HS-5 (cell line): ENCODE measurements at regions not wholly inside any gene's neighbourhood (a gene's known extent, or its start where the extent isn't known, plus 50 kb on each side); places are given as distances from the start of the nearest gene placed in this dataset.

ENCODE experiments used
- DNase-seq: peaks from one replicate; pipeline ENCODE4 v3.0.0-alpha.2; 2012; ENCODE audit warnings: low read depth

GRCh38 chr2:43055086-43055912, 171.1 kb downstream of the ZFP36L2 start:
- no peak for DNase-seq

- DNase-seq: no peak
Observed at GRCh38 chr2:43054367-43054766, 172.0 kb downstream of the ZFP36L2 start.

GRCh38 chr2:43052944-43053306, 173.5 kb downstream of the ZFP36L2 start:
- DNase-seq: no peak

GRCh38 chr2:43052204-43052943, 174.0 kb downstream of the ZFP36L2 start:
- DNase-seq: no peak

- DNase-seq: no peak
Observed at GRCh38 chr2:43051338-43051737, 175.1 kb downstream of the ZFP36L2 start.

- DNase-seq: no peak
Observed at GRCh38 chr2:43050866-43051265, 175.5 kb downstream of the ZFP36L2 start.

- DNase-seq: no peak
Observed at GRCh38 chr2:43049836-43050801, 176.3 kb downstream of the ZFP36L2 start.

GRCh38 chr2:43047187-43047780, 179.1 kb downstream of the ZFP36L2 start:
- DNase-seq: no peak

GRCh38 chr2:43045866-43046265, 180.5 kb downstream of the ZFP36L2 start:
- no peak for DNase-seq

- no peak for DNase-seq
Observed at GRCh38 chr2:43044093-43044681, 182.2 kb downstream of the ZFP36L2 start.

GRCh38 chr2:43043553-43043870, 182.9 kb downstream of the ZFP36L2 start:
- DNase-seq: no peak

- DNase-seq: peak; percentile 85
Observed at GRCh38 chr2:43041661-43042360, 184.6 kb downstream of the ZFP36L2 start.

GRCh38 chr2:43041173-43041591, 185.2 kb downstream of the ZFP36L2 start:
- no peak for DNase-seq

GRCh38 chr2:43040084-43040854, 186.1 kb downstream of the ZFP36L2 start:
- DNase-seq: no peak

- DNase-seq: no peak
Observed at GRCh38 chr2:43039376-43040080, 186.9 kb downstream of the ZFP36L2 start.

GRCh38 chr2:43038696-43039094, 187.7 kb downstream of the ZFP36L2 start:
- no peak for DNase-seq

GRCh38 chr2:43038034-43038695, 188.2 kb downstream of the ZFP36L2 start:
- DNase-seq: no peak

GRCh38 chr2:43035922-43036321, 190.5 kb downstream of the ZFP36L2 start:
- no peak for DNase-seq

- DNase-seq: no peak
Observed at GRCh38 chr2:43034921-43035320, 191.5 kb downstream of the ZFP36L2 start.
